ENCODE measurements at regions not wholly inside any gene's neighbourhood (a gene's known extent, or its start where the extent isn't known, plus 50 kb on each side); places are given as distances from the start of the nearest gene placed in this dataset.

DNA sequence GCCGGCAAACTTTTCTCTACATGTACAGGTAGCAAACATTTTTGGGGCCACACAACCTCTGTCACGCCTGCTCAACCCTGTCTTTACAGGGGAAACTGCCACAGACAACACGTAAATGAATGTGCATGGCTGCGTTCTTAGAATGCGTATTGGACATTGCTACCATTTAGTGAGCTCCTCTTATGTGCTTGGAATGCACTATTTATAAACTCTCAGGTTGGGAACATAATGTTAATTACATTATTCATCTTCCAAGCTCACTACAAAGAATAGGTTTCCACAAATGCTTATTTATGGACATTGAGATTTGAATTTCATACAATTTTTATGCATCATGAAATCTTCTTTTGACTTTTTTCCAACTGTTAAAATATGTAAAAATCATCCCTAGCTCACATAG is 92.0 kb upstream of the RPS6KA2 start:
- TF ChIP-seq EZH2 (IDR thresholded peaks at IDR 0.05) (no peak), FOXP2 (optimal IDR thresholded peaks at IDR 0.05; ENCODE audit: control extremely low read depth, extremely low read length, insufficient read depth) (no peak), POLR2AphosphoS5 (IDR thresholded peaks at IDR 0.05; ENCODE audit: borderline replicate concordance, low read depth, low read length) (no peak)
